ENCODE measurements at regions not wholly inside any gene's neighbourhood (a gene's known extent, or its start where the extent isn't known, plus 50 kb on each side); places are given as distances from the start of the nearest gene placed in this dataset.

DNA sequence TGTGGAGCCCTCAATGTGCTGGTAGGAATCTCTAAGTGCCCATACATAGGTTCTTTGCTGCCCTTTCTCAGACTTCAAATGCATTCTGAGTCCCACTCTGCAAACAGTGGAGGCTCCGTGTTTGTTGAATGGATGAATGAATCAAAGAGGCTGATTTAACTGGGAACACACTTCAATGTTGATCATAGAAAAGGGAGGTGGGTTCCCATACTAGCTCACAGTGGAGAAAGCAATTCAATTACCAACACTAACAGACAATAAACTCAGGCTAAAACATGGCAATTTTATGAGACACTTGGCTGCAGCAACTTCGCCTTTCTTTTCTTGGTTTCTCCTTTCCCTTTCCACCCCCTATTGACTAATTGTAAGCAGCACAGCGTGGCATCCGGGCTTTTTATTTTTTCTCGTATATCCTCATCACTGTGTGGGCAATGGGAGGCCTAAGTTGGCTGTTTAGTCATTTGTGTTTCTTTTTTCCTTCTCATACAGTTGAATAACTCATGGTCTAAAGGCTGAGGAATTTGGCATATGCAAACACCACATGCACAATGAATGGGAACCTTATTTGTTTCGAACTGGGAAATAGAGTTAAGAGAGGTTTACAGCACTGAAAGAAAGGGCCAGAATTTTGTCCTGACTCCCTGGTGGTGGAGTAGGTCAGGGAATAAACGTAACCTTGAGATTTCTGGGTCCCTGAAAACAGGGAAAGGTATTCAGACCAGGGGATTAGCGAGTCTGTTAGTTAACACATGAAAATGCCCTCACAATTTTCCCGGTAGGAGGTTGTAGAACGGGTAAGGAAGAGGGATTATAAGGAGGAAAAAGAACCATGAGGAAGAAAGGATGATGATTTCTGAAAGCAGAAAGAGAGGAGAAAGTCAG, 858.5 kb downstream of the KCNMA1 start:
- no peaks in the 10 kb centered on the region for H4K20me1 ChIP-seq (ENCODE audit: insufficient read depth, low read length, poor library complexity, severe bottlenecking)
- H3K9me3 ChIP-seq (ENCODE audit: insufficient read depth, low read depth, low read length): peaks cover 15% of the 10 kb centered on the region
- TF ChIP-seq, protein P1, sequence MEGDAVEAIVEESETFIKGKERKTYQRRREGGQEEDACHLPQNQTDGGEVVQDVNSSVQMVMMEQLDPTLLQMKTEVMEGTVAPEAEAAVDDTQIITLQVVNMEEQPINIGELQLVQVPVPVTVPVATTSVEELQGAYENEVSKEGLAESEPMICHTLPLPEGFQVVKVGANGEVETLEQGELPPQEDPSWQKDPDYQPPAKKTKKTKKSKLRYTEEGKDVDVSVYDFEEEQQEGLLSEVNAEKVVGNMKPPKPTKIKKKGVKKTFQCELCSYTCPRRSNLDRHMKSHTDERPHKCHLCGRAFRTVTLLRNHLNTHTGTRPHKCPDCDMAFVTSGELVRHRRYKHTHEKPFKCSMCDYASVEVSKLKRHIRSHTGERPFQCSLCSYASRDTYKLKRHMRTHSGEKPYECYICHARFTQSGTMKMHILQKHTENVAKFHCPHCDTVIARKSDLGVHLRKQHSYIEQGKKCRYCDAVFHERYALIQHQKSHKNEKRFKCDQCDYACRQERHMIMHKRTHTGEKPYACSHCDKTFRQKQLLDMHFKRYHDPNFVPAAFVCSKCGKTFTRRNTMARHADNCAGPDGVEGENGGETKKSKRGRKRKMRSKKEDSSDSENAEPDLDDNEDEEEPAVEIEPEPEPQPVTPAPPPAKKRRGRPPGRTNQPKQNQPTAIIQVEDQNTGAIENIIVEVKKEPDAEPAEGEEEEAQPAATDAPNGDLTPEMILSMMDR (conservative IDR thresholded peaks at IDR 0.05; ENCODE audit: low read length): peak; percentile 24; the same call in 1 of the 2 replicates
- TF ChIP-seq EZH2phosphoT487 (IDR thresholded peaks at IDR 0.05; ENCODE audit: borderline replicate concordance): no peak
- no peak overlapping the region for H3K4me3 ChIP-seq (ENCODE audit: low read length, poor library complexity, severe bottlenecking)
- H3K9ac ChIP-seq (ENCODE audit: low read depth, low read length, poor library complexity, severe bottlenecking): no peak overlapping the region
- no peaks in the 10 kb centered on the region for H3K79me2 ChIP-seq (ENCODE audit: insufficient read depth, low read length)
- H3K36me3 ChIP-seq (ENCODE audit: insufficient read depth, low read length): no peaks in the 10 kb centered on the region
- peaks cover 30% of the 10 kb centered on the region for H3K4me1 ChIP-seq (ENCODE audit: insufficient read depth, low read length, poor library complexity, severe bottlenecking)
- H2AFZ ChIP-seq (ENCODE audit: low read length): no peak overlapping the region
- H3K27me3 ChIP-seq (ENCODE audit: insufficient read depth, low read length, poor library complexity, severe bottlenecking): no peaks in the 10 kb centered on the region
- H3K9me2 ChIP-seq (replicated peaks; ENCODE audit: low read depth, low read length): no peaks in the 10 kb centered on the region
- H3F3A ChIP-seq (ENCODE audit: low read depth): peaks cover 2% of the 10 kb centered on the region; the same call in 1 of the 2 replicates
- no peak overlapping the region for H3K4me2 ChIP-seq (ENCODE audit: low read depth, low read length, poor library complexity, severe bottlenecking)

DNA sequence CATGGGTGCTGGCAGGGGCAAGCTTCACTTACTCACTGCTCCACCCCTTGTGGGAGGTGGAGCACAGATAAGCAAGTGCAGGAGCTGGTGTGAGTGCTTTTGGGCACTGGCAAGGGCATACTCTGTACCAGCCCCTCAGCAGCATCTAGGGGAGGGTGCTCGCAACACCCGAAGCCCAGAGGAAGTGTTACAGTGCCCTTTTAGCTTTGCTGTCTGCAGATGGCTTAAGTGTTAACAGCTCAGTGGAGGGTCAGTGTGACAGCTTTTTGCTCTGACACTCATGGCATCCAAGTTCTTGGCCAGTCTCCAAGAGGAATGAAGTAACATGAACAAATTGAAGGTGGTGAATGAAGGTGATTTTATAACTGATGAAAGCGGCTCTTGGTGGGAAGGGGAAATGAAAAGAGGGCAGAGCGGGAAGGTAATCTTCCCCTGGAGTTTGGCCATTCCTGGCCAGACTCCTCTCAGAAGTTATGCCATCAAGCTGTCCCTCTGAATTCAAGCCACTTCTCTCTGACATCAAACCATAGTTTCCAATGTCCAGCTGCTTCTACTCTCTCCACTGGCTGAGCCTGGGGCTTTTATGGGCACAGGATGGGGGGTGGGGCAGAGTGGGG, 862.5 kb downstream of the KCNMA1 start:
- no peak for TF ChIP-seq EZH2phosphoT487 (IDR thresholded peaks at IDR 0.05; ENCODE audit: borderline replicate concordance)
- TF ChIP-seq, protein P1 (conservative IDR thresholded peaks at IDR 0.05; ENCODE audit: low read length): no peak

GRCh38 chr10:76769582-76769981, 868.0 kb downstream of the KCNMA1 start:
- Histone ChIP-seq H3K79me2 (ENCODE audit: insufficient read depth, low read length) (no peaks in the 10 kb centered on the region), H4K20me1 (ENCODE audit: insufficient read depth, low read length, poor library complexity, severe bottlenecking) (no peaks in the 10 kb centered on the region), H3K27me3 (ENCODE audit: insufficient read depth, low read length, poor library complexity, severe bottlenecking) (no peaks in the 10 kb centered on the region), H3K4me2 (ENCODE audit: low read depth, low read length, poor library complexity, severe bottlenecking) (no peak overlapping the region), H3K36me3 (ENCODE audit: insufficient read depth, low read length) (no peaks in the 10 kb centered on the region), H3K4me1 (ENCODE audit: insufficient read depth, low read length, poor library complexity, severe bottlenecking) (no peaks in the 10 kb centered on the region), H3F3A (ENCODE audit: low read depth) (no peaks in the 10 kb centered on the region), H3K9me3 (ENCODE audit: insufficient read depth, low read depth, low read length) (peaks cover 4% of the 10 kb centered on the region), H3K9ac (ENCODE audit: low read depth, low read length, poor library complexity, severe bottlenecking) (no peak overlapping the region), H3K9me2 (replicated peaks; ENCODE audit: low read depth, low read length) (no peaks in the 10 kb centered on the region), H2AFZ (ENCODE audit: low read length) (no peak overlapping the region), H3K4me3 (ENCODE audit: low read length, poor library complexity, severe bottlenecking) (no peak overlapping the region)
- TF ChIP-seq, protein P1 (conservative IDR thresholded peaks at IDR 0.05; ENCODE audit: low read length): no peak
- no peak for TF ChIP-seq EZH2phosphoT487 (IDR thresholded peaks at IDR 0.05; ENCODE audit: borderline replicate concordance)

More for the DNA sequence above, 862.5 kb downstream of the KCNMA1 start:
- no peaks in the 10 kb centered on the region for H3K36me3 ChIP-seq (ENCODE audit: insufficient read depth, low read length)
- no peaks in the 10 kb centered on the region for H3K79me2 ChIP-seq (ENCODE audit: insufficient read depth, low read length)
- H3K27me3 ChIP-seq (ENCODE audit: insufficient read depth, low read length, poor library complexity, severe bottlenecking): no peaks in the 10 kb centered on the region
- no peaks in the 10 kb centered on the region for H4K20me1 ChIP-seq (ENCODE audit: insufficient read depth, low read length, poor library complexity, severe bottlenecking)
- no peaks in the 10 kb centered on the region for H3K9me2 ChIP-seq (replicated peaks; ENCODE audit: low read depth, low read length)
- H3K9ac ChIP-seq (ENCODE audit: low read depth, low read length, poor library complexity, severe bottlenecking): no peak overlapping the region
- H3K4me1 ChIP-seq (ENCODE audit: insufficient read depth, low read length, poor library complexity, severe bottlenecking): peaks cover 10% of the 10 kb centered on the region
- H3K9me3 ChIP-seq (ENCODE audit: insufficient read depth, low read depth, low read length): peaks cover 15% of the 10 kb centered on the region
- no peaks in the 10 kb centered on the region for H3F3A ChIP-seq (ENCODE audit: low read depth)
- H3K4me3 ChIP-seq (ENCODE audit: low read length, poor library complexity, severe bottlenecking): no peak overlapping the region
- no peak overlapping the region for H2AFZ ChIP-seq (ENCODE audit: low read length)
- no peak overlapping the region for H3K4me2 ChIP-seq (ENCODE audit: low read depth, low read length, poor library complexity, severe bottlenecking)

All from Loucy (cell line).